GM19467 (cell line): ENCODE measurements at regions not wholly inside any gene's neighbourhood (a gene's known extent, or its start where the extent isn't known, plus 50 kb on each side); places are given as distances from the start of the nearest gene placed in this dataset.
A peak's percentile ranks its signal among the peaks of the same experiment; 100 is the strongest.

Source experiments
- ATAC-seq: cut with Tn5 transposase; IDR thresholded peaks from one replicate; pipeline ENCODE4 v1.9.1; 2021; ENCODE audit warnings: mild to moderate bottlenecking, moderate library complexity; ENCODE audit not compliant: unreplicated experiment

DNA sequence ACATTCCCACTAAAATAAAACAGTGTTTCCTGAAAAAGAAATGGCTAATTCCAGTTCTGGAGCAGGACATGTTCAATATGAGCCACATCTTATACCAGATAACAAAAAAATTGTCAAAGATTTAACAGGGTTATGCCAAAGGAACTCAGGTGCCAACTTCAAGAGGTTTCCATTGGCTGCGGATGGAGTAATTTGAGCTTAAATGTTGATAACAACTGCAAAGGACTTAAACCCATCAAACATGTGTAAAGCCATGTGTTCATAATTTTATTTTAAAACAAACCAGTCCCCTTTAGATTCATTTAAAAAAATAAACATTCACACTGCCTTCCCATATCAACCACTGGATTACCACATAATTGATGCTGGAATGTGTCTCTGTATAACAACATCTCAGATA is 156.4 kb upstream of the PCDH18 start:
- no peak for ATAC-seq

GRCh38 chr4:137685357-137685756 is 153.1 kb upstream of the PCDH18 start:
- ATAC-seq = no peak

GRCh38 chr4:137681081-137681480 is 148.8 kb upstream of the PCDH18 start:
- no peak for ATAC-seq

- no peak for ATAC-seq
Observed at GRCh38 chr4:137678796-137679195, 146.5 kb upstream of the PCDH18 start.

DNA sequence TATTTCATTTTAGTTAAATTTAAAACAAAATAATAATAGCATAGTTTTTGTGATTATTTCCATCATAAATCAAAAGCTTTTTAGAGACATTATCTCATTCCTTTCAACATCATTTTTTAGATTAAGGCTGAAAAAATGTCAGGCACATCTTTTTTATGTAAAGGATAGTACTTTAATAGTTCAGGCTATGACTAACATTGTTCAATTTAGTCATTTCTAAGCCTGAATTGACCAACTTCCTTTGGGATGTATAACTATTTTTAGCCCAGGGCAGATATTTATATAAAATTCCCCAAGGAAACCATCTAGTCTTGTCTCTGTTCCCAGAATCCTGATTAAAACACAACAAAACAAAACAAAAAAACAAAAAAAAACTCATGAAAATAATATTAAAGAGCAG is 145.6 kb upstream of the PCDH18 start:
- ATAC-seq = no peak

- ATAC-seq = no peak
Observed at GRCh38 chr4:137676357-137676998, 144.2 kb upstream of the PCDH18 start.

DNA sequence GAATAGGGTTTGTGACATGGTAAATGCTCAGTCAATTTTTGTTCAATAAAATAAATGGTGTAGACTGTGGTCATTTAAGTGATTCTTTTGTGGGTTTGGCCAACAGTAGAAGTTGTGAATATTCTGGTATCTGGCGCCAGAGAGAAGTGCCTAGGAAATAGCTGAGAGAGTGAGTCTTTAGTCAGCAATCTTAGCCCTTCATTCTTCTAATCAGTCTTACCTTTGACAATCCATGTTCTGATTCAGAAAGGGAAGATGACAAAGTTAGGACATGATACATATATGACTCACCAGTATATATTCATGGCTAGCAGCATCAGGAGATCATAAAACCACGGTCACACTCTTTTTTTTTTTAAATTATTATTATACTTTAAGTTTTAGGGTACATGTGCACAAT is 141.8 kb upstream of the PCDH18 start:
- no peak for ATAC-seq

DNA sequence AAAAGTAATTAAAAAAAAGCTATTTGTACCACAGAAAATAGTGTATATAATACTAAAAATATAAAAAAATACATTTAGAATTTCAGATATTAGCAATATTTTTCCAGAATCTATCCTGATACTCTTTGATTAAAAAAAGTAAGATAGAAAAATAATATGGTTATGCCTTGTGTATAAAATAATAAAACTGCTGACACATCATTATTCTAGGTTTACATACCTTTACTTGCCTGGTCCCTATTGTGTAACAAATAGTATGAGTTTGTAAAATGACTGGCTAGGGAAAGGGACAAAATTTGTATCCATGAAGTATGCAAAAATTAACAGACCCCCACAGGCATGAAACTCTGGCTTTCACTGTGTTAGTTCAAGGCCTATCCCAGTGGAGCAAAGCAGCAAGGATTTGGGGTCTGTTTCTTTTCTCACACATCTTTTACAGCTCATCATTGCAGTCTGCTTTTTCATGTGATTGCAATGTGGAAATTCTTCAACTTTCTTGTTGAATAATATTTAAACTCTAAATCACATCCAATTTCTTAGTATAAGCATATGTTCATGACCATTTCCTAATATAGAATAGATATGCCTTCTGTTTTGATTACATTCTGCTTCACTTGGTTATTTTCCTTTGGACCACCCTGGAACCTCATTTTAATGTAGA is 136.7 kb upstream of the PCDH18 start:
- no peak for ATAC-seq

DNA sequence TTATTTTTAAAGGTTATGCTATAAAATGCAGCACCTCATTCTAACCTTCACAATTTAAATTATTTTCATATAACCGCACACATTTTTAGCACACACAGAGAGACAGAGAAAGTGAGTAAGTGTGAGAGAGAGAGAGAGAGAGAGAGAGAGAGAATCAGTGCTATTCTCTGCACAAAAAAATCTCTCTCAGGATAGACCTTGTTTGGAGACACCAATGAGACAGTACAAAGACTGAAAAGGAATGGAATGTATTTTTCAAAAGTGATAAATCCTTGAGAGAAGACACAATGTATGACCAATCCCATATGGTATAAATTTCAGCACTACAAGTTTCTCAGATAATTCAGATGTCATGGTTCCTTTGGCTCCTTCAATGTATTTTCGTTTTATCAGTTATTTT is 132.1 kb upstream of the PCDH18 start:
- no peak for ATAC-seq

GRCh38 chr4:137664046-137664387 is 131.7 kb upstream of the PCDH18 start:
- ATAC-seq = no peak

DNA sequence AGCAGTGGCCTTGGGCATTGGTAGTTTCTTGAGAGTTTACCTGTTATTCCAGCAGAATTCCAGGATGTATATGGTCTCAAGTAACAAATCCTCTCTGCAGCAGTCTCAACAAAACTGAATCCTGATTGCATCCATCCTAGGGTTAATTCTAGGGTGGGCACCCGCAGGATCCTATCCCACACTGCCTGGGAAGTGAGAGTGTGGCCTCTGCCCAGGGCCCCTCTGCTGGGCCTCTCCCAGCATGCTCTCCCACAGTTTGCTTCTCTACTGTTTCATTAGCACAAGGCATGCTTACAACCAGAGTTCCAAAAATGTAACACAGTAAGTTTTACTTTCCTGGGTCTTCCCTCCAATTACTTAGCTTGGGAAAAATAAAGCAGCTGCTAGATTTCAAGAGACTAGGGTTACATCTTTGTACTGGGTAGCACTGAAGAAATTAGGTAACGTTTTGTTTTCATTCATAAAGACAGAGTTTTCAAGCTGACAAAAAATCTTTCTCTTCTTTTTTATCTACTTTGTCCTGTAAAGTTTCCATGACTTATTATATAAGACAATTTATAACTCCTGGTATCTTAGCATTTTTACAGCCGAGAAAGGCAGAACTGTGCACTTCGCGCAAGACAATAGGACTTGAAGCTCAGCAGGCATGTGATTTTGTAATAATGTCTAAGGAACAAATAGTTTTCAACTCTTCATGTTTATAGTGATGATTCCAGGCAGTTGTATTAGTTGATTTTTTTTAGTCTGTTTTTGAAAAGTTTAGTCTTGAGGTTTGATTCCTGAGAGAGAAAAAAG is 131.2 kb upstream of the PCDH18 start:
- no peak for ATAC-seq

DNA sequence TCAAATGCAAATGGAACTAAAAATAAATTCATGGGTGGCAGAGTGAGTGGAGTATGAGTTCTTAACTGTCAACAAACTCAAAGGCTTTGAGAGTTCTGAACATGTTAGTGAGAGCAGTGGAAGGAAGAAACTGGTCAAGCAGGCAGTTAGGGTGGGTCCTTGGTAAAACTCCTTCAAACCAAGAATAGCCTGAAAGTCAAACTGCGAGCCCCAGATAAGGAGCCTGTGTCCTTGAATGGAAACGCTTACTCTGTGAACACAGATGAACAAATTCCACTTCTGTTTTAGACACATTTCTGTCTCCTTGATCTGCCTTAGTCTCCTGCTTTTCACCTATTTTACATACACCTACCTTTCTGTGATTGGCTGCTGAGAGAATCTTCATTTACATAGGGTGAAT is 129.4 kb upstream of the PCDH18 start:
- ATAC-seq = no peak

DNA sequence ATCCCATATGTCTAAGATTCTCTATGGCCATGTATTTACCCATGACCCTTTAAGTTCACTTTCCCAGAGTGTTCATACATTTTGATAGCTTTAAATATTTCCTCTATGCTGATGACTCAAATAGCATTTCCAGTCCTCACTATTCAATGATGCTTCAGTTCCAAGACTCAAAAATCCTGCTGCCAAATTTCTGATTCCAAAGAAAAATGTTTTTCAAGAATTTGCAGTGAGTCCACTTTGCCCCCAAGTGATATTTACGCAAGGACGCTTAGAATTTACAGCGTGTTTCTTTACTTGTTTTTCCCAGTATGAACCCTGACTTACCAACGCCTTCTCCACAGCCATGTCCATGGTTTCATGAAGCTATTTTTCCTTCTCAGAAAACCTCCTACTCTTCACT is 127.9 kb upstream of the PCDH18 start:
- no peak for ATAC-seq

- ATAC-seq = no peak
Observed at GRCh38 chr4:137659431-137659830, 127.1 kb upstream of the PCDH18 start.

- no peak for ATAC-seq
Observed at GRCh38 chr4:137656661-137657060, 124.4 kb upstream of the PCDH18 start.

- ATAC-seq = no peak
Observed at GRCh38 chr4:137655302-137655701, 123.0 kb upstream of the PCDH18 start.

DNA sequence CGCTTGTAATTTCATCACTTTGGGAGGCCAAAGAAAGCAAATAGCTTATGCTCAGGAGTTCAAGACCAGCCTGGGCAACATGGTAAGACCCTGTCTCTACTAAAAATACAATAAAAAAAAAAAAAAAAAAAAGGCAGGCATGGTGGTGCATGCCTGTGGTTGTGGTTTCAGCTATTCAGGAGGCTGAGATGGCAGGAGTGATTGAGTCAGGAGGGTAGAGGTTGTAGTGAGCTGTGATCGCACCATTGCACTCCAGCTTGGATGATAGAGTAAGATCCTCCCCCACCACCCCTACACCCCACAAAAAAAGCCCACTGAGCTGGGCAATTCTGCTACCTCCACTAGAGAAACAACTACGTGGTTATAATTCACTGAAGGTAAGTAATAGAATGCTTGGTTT is 118.8 kb upstream of the PCDH18 start:
- no peak for ATAC-seq

DNA sequence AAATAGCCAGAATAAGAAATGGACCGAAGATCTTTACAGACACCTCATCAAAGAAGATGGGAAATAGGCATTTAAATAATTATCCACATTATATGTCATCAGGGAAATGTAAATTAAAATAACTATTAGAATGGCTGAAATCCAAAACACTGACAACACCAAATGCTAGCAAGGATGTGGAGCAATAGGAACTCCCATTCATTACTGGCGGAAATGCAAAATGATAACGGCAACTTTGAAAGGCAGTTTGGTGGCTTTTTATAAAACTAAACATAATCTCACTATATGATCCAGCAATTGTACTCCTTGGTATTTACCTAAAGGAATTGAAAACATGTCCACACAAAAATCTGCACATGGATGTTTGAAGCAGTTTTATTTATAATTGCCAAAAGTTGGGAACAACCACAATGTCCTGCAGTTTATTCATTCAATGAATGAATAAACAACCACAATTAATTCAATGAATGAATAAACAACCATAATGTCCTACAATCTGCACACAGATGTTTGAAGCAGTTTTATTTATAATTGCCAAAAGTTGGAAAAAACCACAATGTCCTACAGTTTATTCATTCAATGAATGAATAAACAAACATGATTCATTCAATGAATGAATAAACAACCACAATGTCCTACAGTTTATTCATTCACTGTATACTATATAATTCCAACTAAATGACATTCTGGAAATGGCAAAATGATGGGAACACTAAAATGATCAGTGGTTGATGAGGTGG is 117.6 kb upstream of the PCDH18 start:
- ATAC-seq = no peak

DNA sequence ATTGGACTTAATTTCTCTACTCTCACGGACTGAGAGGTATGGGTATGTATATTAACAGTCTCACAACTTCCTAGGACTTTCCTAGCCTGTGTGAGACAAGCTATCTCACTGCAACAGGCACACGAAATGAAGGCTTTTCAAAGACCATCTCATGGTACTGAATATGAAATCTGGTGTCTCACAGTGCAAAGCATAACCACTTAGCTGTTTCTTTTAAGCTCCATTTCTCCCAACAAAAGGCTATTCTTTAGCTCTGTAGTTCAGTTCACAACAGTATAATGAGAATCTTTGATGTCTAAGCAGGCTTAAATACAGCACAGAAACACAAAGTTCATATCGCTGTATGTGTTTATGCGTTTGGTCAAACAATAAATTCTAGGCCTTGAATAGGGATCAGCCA is 116.2 kb upstream of the PCDH18 start:
- ATAC-seq = no peak

GRCh38 chr4:137647375-137647774 is 115.1 kb upstream of the PCDH18 start:
- peak; percentile 72 for ATAC-seq

GRCh38 chr4:137644201-137644600 is 111.9 kb upstream of the PCDH18 start:
- no peak for ATAC-seq

DNA sequence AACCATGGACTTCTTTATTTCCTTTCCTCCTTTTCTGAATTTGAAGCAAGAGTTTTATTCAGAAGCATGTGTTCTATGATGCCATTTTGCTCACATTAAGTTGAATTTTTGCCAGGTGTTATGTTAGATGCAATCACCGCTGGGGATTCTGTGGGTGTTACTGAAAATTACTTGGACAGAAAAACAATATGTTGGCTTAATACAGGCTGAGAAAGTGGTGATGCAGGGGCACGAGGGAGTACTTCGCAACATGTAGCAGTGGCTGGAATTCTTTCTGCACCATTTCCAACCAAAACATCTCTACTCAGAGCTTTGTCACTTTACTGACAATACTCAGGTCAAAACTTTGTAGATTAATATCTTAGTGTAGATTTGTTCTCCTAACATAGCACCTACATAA is 109.2 kb upstream of the PCDH18 start:
- ATAC-seq = no peak
